Brain microvascular endothelial cell (primary cell): ENCODE measurements at regions not wholly inside any gene's neighbourhood (a gene's known extent, or its start where the extent isn't known, plus 50 kb on each side); places are given as distances from the start of the nearest gene placed in this dataset.

Experiments
- DNase-seq: peaks from one replicate; pipeline ENCODE4 v3.0.0-alpha.2; 2020
- H3K27ac ChIP-seq: fragments of 250-450 bp; sonication (Bioruptor Pico); 2 replicates; pipeline ENCODE4 v1.5.1; 2020; ENCODE audit warnings: mild to moderate bottlenecking, moderate library complexity
- H3K27me3 ChIP-seq: fragments of 250-450 bp; sonication (Bioruptor Pico); replicated peaks from 2 replicates; pipeline ENCODE4 v1.5.1; 2020; ENCODE audit warnings: mild to moderate bottlenecking
- H3K36me3 ChIP-seq: fragments of 250-450 bp; sonication (Bioruptor Pico); replicated peaks from 2 replicates; pipeline ENCODE4 v1.5.1; 2020; ENCODE audit warnings: mild to moderate bottlenecking
- H3K4me3 ChIP-seq: 2 replicates; pipeline ENCODE4 v1.5.1; 2011; ENCODE audit warnings: low read depth, mild to moderate bottlenecking, control low read depth, low read length, moderate library complexity
- in situ Hi-C: cut with HindIII; loops from 2 replicates; pipeline ENCODE4 v1.10.0; 2017; ENCODE audit warnings: low sequenced_read_pairs, low pct_ligation_motif_present
- TF ChIP-seq, protein P1 (sequence below): IDR thresholded peaks from 2 replicates; pipeline ENCODE4 v1.5.1; 2011; ENCODE audit warnings: low read depth, mild to moderate bottlenecking, moderate library complexity, low read length, control low read depth, inconsistent platforms; ENCODE audit errors: missing control alignments

- in situ Hi-C loops = no loop called here
- TF ChIP-seq, protein P1, sequence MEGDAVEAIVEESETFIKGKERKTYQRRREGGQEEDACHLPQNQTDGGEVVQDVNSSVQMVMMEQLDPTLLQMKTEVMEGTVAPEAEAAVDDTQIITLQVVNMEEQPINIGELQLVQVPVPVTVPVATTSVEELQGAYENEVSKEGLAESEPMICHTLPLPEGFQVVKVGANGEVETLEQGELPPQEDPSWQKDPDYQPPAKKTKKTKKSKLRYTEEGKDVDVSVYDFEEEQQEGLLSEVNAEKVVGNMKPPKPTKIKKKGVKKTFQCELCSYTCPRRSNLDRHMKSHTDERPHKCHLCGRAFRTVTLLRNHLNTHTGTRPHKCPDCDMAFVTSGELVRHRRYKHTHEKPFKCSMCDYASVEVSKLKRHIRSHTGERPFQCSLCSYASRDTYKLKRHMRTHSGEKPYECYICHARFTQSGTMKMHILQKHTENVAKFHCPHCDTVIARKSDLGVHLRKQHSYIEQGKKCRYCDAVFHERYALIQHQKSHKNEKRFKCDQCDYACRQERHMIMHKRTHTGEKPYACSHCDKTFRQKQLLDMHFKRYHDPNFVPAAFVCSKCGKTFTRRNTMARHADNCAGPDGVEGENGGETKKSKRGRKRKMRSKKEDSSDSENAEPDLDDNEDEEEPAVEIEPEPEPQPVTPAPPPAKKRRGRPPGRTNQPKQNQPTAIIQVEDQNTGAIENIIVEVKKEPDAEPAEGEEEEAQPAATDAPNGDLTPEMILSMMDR = no peak
- Histone ChIP-seq H3K4me3 (no peak overlapping the region), H3K27ac (no peak overlapping the region), H3K36me3 (no peaks in the 10 kb centered on the region), H3K27me3 (no peaks in the 10 kb centered on the region)
- no peak for DNase-seq
Observed at GRCh38 chr9:105043370-105043936, 115.5 kb upstream of the ABCA1 start.

GRCh38 chr9:105044518-105044917 is 116.6 kb upstream of the ABCA1 start:
- Histone ChIP-seq H3K27ac (no peak overlapping the region), H3K27me3 (no peaks in the 10 kb centered on the region), H3K4me3 (no peak overlapping the region), H3K36me3 (no peaks in the 10 kb centered on the region)
- TF ChIP-seq, protein P1 = no peak
- DNase-seq = no peak
- in situ Hi-C loops = no loop called here

GRCh38 chr9:105046907-105047741 is 119.2 kb upstream of the ABCA1 start:
- TF ChIP-seq, protein P1 = peak; percentile 23
- in situ Hi-C loops = no loop called here

GRCh38 chr9:105047742-105048041 is 119.7 kb upstream of the ABCA1 start:
- H3K27ac ChIP-seq = no peak overlapping the region
- no peaks in the 10 kb centered on the region for H3K36me3 ChIP-seq
- H3K27me3 ChIP-seq = no peaks in the 10 kb centered on the region
- in situ Hi-C loops = no loop called here
- TF ChIP-seq, protein P1 = no peak
- DNase-seq = no peak
- no peak overlapping the region for H3K4me3 ChIP-seq

More at GRCh38 chr9:105046907-105047741, 119.2 kb upstream of the ABCA1 start:
- Histone ChIP-seq H3K4me3 (no peak overlapping the region), H3K27ac (no peak overlapping the region), H3K36me3 (no peaks in the 10 kb centered on the region), H3K27me3 (no peaks in the 10 kb centered on the region)
- DNase-seq = no peak

DNA sequence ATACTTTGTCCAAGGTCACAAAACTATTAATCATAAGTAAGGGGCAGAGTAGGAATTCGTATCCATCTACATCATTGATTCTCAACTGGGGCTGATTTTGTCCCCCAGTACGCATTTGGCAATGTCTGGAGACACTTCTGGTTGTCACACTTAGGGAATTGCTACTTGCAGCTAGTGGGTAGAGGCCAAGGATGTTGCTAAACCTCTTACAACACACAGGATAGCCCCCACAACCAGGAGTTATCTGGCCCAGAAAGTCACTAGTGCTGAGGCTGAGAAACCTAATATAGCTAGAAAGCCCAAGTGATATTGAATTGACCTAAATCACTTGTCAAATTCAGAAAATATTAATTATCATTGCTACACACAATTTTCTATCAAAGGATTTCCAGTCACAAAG is 120.4 kb upstream of the ABCA1 start:
- no peaks in the 10 kb centered on the region for H3K36me3 ChIP-seq
- no peaks in the 10 kb centered on the region for H3K27me3 ChIP-seq
- no peak overlapping the region for H3K4me3 ChIP-seq
- H3K27ac ChIP-seq = no peak overlapping the region
- DNase-seq = no peak
- TF ChIP-seq, protein P1 = no peak
- in situ Hi-C loops = no loop called here
